H9 (cell line): ENCODE measurements at regions not wholly inside any gene's neighbourhood (a gene's known extent, or its start where the extent isn't known, plus 50 kb on each side); places are given as distances from the start of the nearest gene placed in this dataset.

ENCODE experiments used
- DNase-seq: peaks from one replicate; pipeline ENCODE4 v3.0.0-alpha.2; 2017
- H2AFZ ChIP-seq: one replicate; pipeline ENCODE4 v1.6.1; 2013; ENCODE audit warnings: mild to moderate bottlenecking, low read length, control low read depth, moderate library complexity
- H2AK5ac ChIP-seq: 2 replicates; pipeline ENCODE4 v1.6.1; 2013; ENCODE audit warnings: low read length, control low read depth, mixed read lengths; ENCODE audit not compliant: insufficient read length
- H2BK120ac ChIP-seq: one replicate; pipeline ENCODE4 v1.6.1; 2013; ENCODE audit warnings: low read depth, mild to moderate bottlenecking, low read length, control low read depth, inconsistent platforms; ENCODE audit not compliant: poor library complexity, severe bottlenecking
- H2BK12ac ChIP-seq: 2 replicates; pipeline ENCODE4 v1.6.1; 2013; ENCODE audit warnings: low read length, control low read depth, mixed read lengths, low read depth; ENCODE audit not compliant: insufficient read length
- H2BK15ac ChIP-seq: 2 replicates; pipeline ENCODE4 v1.6.1; 2013; ENCODE audit warnings: low read depth, low read length, control low read depth
- H2BK20ac ChIP-seq: one replicate; pipeline ENCODE4 v1.6.1; 2013; ENCODE audit warnings: low read depth, mild to moderate bottlenecking, low read length, control low read depth, inconsistent platforms; ENCODE audit not compliant: poor library complexity, severe bottlenecking
- H2BK5ac ChIP-seq: 2 replicates; pipeline ENCODE4 v1.6.1; 2013; ENCODE audit warnings: low read length, control low read depth, mixed read lengths; ENCODE audit not compliant: insufficient read length
- H3K14ac ChIP-seq: 2 replicates; pipeline ENCODE4 v1.6.1; 2013; ENCODE audit warnings: low read length, control low read depth; ENCODE audit not compliant: insufficient read depth
- H3K18ac ChIP-seq: 2 replicates; pipeline ENCODE4 v1.6.1; 2013; ENCODE audit warnings: low read depth, mild to moderate bottlenecking, mixed read lengths, low read length, control low read depth; ENCODE audit not compliant: insufficient read length
- H3K23ac ChIP-seq: 2 replicates; pipeline ENCODE4 v1.6.1; 2013; ENCODE audit warnings: low read length, control low read depth, mixed read lengths, low read depth; ENCODE audit not compliant: insufficient read length
- H3K23me2 ChIP-seq: 2 replicates; pipeline ENCODE4 v1.6.1; 2013; ENCODE audit warnings: low read depth, mild to moderate bottlenecking, mixed read lengths, low read length, control low read depth; ENCODE audit not compliant: insufficient read length, poor library complexity, severe bottlenecking
- H3K27ac ChIP-seq: 2 replicates; pipeline ENCODE4 v1.5.1; 2013; ENCODE audit warnings: low read length, control low read depth, mixed read lengths, low read depth; ENCODE audit not compliant: insufficient read length
- H3K27me3 ChIP-seq: 2 replicates; pipeline ENCODE4 v1.6.1; 2013; ENCODE audit warnings: low read length, control low read depth, inconsistent platforms; ENCODE audit not compliant: insufficient read depth
- H3K4ac ChIP-seq: 2 replicates; pipeline ENCODE4 v1.6.1; 2013; ENCODE audit warnings: low read depth, mild to moderate bottlenecking, control low read depth, inconsistent platforms, low read length, moderate library complexity
- H3K4me1 ChIP-seq: 2 replicates; pipeline ENCODE4 v1.6.1; 2013; ENCODE audit warnings: low read length, control low read depth, inconsistent platforms; ENCODE audit not compliant: insufficient read depth
- H3K4me2 ChIP-seq: 2 replicates; pipeline ENCODE4 v1.6.1; 2013; ENCODE audit warnings: low read length, control low read depth, mixed read lengths; ENCODE audit not compliant: insufficient read length, insufficient read depth
- H3K56ac ChIP-seq: 2 replicates; pipeline ENCODE4 v1.6.1; 2013; ENCODE audit warnings: low read depth, mild to moderate bottlenecking, mixed read lengths, low read length, control low read depth; ENCODE audit not compliant: insufficient read length
- H3K79me1 ChIP-seq: 2 replicates; pipeline ENCODE4 v1.6.1; 2013; ENCODE audit warnings: low read depth, mild to moderate bottlenecking, moderate library complexity, low read length, control low read depth, inconsistent platforms; ENCODE audit not compliant: insufficient read depth, poor library complexity, severe bottlenecking
- H3K79me2 ChIP-seq: 2 replicates; pipeline ENCODE4 v1.6.1; 2013; ENCODE audit warnings: low read length, control low read depth, inconsistent platforms; ENCODE audit not compliant: insufficient read depth
- H3K9ac ChIP-seq: 2 replicates; pipeline ENCODE4 v1.6.1; 2013; ENCODE audit warnings: low read length, control low read depth, mixed read lengths; ENCODE audit not compliant: insufficient read length; ENCODE audit errors: extremely low read depth
- H3K9me3 ChIP-seq: one replicate; pipeline ENCODE4 v1.6.1; 2013; ENCODE audit warnings: low read depth, low read length, inconsistent platforms; ENCODE audit not compliant: control insufficient read depth
- H3T11ph ChIP-seq: one replicate; pipeline ENCODE4 v1.6.1; 2013; ENCODE audit warnings: mild to moderate bottlenecking, low read length, control low read depth, inconsistent platforms
- H4K20me1 ChIP-seq: one replicate; pipeline ENCODE4 v1.6.1; 2013; ENCODE audit not compliant: control insufficient read depth, insufficient read length, insufficient read depth
- H4K5ac ChIP-seq: 2 replicates; pipeline ENCODE4 v1.6.1; 2013; ENCODE audit warnings: low read depth, mild to moderate bottlenecking, mixed read lengths, low read length, control low read depth; ENCODE audit not compliant: insufficient read length
- H4K8ac ChIP-seq: replicated peaks from 2 replicates; pipeline ENCODE4 v1.6.1; 2013; ENCODE audit warnings: low read length, control low read depth, mixed read lengths, low read depth; ENCODE audit not compliant: insufficient read length
- H4K91ac ChIP-seq: 2 replicates; pipeline ENCODE4 v1.6.1; 2013; ENCODE audit warnings: low read depth, mild to moderate bottlenecking, moderate library complexity, mixed read lengths, low read length, control low read depth; ENCODE audit not compliant: insufficient read length
- H3K27ac Mint-ChIP-seq, 3 experiments: 2 replicates in 2 of 3; 3 replicates in 1 of 3; pipeline ENCODE4 v1.8.0; 2020 to 2021; ENCODE audit warnings: mixed read lengths in 3 of 3, mild to moderate bottlenecking in 1 of 3, moderate library complexity in 1 of 3
- H3K27me3 Mint-ChIP-seq: 2 replicates; pipeline ENCODE4 v1.8.0; 2021; ENCODE audit warnings: low read depth, mild to moderate bottlenecking, moderate library complexity, mixed read lengths
- H3K36me3 Mint-ChIP-seq, 3 experiments: 2 replicates in 2 of 3; 3 replicates in 1 of 3; pipeline ENCODE4 v1.8.0; 2020 to 2021; ENCODE audit warnings: low read depth in 3 of 3, mixed read lengths in 3 of 3; ENCODE audit not compliant: insufficient read depth in 1 of 3
- H3K4me1 Mint-ChIP-seq, 2 experiments: 2 replicates each; pipeline ENCODE4 v1.8.0; 2020; ENCODE audit warnings: mixed read lengths in 2 of 2
- H3K4me3 Mint-ChIP-seq, 2 experiments: 2 replicates in 1 of 2; 3 replicates in 1 of 2; pipeline ENCODE4 v1.8.0; 2020 to 2021; ENCODE audit warnings: mild to moderate bottlenecking in 2 of 2, mixed read lengths in 2 of 2, moderate library complexity in 1 of 2
- H3K9me3 Mint-ChIP-seq, 2 experiments: 2 replicates in 1 of 2; 3 replicates in 1 of 2; pipeline ENCODE4 v1.8.0; 2020; ENCODE audit warnings: mild to moderate bottlenecking in 2 of 2, mixed read lengths in 2 of 2, moderate library complexity in 1 of 2
- TF ChIP-seq, protein P1 (sequence below): fragments of 200-600 bp; sonication (generic); conservative IDR thresholded peaks from 3 replicates; pipeline ENCODE4 v1.8.0; 2021; ENCODE audit warnings: antibody characterized with exemption, mild to moderate bottlenecking

DNA sequence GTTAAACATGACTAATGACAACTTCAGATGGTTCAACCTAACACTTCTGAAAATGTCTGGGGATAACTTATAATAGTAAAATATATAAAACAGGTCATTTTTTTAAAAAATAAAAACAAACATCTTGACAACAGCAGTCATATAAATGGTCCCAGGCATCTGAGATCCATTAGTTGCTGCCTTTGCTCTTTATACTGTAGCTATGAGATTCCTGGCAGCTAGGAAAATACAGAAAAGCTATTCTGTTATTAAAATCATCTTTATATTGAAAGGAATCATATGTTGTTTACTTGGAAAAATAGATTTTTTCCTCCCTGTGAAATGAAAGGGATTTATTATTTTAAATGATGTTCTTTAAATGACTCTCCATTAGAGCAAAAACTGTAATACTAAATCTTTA, 55.7 kb upstream of the DEUP1 start:
- H3K9me3 ChIP-seq: no peaks in the 10 kb centered on the region
- no peak overlapping the region for H3K9ac ChIP-seq
- no peak overlapping the region for H4K8ac ChIP-seq
- no peaks in the 10 kb centered on the region for H3K23me2 ChIP-seq
- H3K9me3 Mint-ChIP-seq: no peaks in the 10 kb centered on the region
- no peak overlapping the region for H2BK12ac ChIP-seq
- no peak overlapping the region for H3K14ac ChIP-seq
- no peaks in the 10 kb centered on the region; a peak in 1 of 7 replicates for H3K36me3 Mint-ChIP-seq
- H3K56ac ChIP-seq: no peak overlapping the region
- no peak overlapping the region for H2AK5ac ChIP-seq
- no peaks in the 10 kb centered on the region for H3K27me3 Mint-ChIP-seq
- DNase-seq: no peak
- no peak overlapping the region for H3K27ac ChIP-seq
- H2BK15ac ChIP-seq: no peak overlapping the region
- no peaks in the 10 kb centered on the region for H4K20me1 ChIP-seq
- H3K79me1 ChIP-seq: no peaks in the 10 kb centered on the region
- no peak overlapping the region for H3K4ac ChIP-seq
- TF ChIP-seq, protein P1, sequence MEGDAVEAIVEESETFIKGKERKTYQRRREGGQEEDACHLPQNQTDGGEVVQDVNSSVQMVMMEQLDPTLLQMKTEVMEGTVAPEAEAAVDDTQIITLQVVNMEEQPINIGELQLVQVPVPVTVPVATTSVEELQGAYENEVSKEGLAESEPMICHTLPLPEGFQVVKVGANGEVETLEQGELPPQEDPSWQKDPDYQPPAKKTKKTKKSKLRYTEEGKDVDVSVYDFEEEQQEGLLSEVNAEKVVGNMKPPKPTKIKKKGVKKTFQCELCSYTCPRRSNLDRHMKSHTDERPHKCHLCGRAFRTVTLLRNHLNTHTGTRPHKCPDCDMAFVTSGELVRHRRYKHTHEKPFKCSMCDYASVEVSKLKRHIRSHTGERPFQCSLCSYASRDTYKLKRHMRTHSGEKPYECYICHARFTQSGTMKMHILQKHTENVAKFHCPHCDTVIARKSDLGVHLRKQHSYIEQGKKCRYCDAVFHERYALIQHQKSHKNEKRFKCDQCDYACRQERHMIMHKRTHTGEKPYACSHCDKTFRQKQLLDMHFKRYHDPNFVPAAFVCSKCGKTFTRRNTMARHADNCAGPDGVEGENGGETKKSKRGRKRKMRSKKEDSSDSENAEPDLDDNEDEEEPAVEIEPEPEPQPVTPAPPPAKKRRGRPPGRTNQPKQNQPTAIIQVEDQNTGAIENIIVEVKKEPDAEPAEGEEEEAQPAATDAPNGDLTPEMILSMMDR: no peak
- H3K79me2 ChIP-seq: no peaks in the 10 kb centered on the region
- no peaks in the 10 kb centered on the region for H3K4me1 ChIP-seq
- H3K4me2 ChIP-seq: no peak overlapping the region
- H2BK120ac ChIP-seq: no peak overlapping the region
- no peak overlapping the region for H4K91ac ChIP-seq
- no peak overlapping the region for H2BK5ac ChIP-seq
- no peak overlapping the region for H3K23ac ChIP-seq
- no peaks in the 10 kb centered on the region for H3K4me1 Mint-ChIP-seq
- H2AFZ ChIP-seq: no peak overlapping the region
- H3K18ac ChIP-seq: no peak overlapping the region
- no peak overlapping the region for H2BK20ac ChIP-seq
- no peaks in the 10 kb centered on the region for H3K27me3 ChIP-seq
- no peak overlapping the region for H4K5ac ChIP-seq
- H3K27ac Mint-ChIP-seq: no peak overlapping the region
- no peak overlapping the region for H3T11ph ChIP-seq
- no peak overlapping the region for H3K4me3 Mint-ChIP-seq
